HG02588 (cell line): ENCODE measurements at regions not wholly inside any gene's neighbourhood (a gene's known extent, or its start where the extent isn't known, plus 50 kb on each side); places are given as distances from the start of the nearest gene placed in this dataset.
"Not testable (repeated sequence)": the region's sequence is repeated elsewhere in the genome, so short reads cannot be mapped to it uniquely, and the experiment has no call there.

Experiments
- ATAC-seq: cut with Tn5 transposase; IDR thresholded peaks from one replicate; pipeline ENCODE4 v1.9.1; 2021; ENCODE audit warnings: mild to moderate bottlenecking, moderate library complexity; ENCODE audit not compliant: unreplicated experiment

- no peak for ATAC-seq
These were observed 65.6 kb upstream of the MAML3 start for GRCh38 chr4:140219567-140219966.

DNA sequence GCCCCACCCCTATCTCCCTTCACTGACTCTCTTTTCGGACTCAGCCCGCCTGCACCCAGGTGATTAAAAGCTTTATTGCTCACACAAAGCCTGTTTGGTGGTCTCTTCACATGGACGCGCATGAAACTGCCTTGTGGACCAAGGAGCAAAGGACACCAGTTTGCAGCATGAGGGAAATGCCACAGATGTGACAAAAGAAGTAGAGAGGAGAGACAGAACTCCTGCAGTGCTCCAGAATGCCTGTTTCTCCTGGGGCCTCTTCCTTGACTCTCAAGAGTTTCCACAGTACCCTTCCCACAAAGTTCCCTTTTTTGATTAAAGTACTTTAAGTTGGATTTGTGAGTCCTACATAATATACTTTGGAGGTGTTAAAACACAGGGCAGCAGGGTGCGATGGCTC, 65.1 kb upstream of the MAML3 start:
- not testable (repeated sequence) for ATAC-seq

DNA sequence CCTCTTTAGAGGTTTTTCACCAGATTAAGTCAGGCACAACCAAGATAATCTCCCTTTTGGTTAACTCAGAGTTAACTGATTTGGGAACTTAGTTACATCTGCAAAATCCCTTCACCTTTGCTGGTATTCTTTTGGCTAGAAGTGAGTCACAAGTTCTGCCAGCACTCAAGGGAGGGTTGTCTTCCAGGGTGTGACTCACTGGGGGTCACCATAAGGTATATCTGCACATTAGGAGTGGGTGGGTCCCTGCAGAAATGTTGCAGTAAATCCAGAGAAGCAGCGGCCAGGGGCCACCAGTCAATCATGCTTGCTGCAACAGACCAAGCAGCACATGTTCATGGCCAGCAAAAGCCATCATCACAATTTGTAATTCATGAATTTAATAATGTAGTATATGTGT, 59.8 kb upstream of the MAML3 start:
- no peak for ATAC-seq

- ATAC-seq, result no peak
These were observed 59.1 kb upstream of the MAML3 start for GRCh38 chr4:140213116-140213515.

- no peak for ATAC-seq
These were observed 58.7 kb upstream of the MAML3 start for GRCh38 chr4:140212646-140213045.

GRCh38 chr4:140212194-140212593, 58.2 kb upstream of the MAML3 start:
- ATAC-seq, result no peak

GRCh38 chr4:140211693-140212092, 57.7 kb upstream of the MAML3 start:
- no peak for ATAC-seq

DNA sequence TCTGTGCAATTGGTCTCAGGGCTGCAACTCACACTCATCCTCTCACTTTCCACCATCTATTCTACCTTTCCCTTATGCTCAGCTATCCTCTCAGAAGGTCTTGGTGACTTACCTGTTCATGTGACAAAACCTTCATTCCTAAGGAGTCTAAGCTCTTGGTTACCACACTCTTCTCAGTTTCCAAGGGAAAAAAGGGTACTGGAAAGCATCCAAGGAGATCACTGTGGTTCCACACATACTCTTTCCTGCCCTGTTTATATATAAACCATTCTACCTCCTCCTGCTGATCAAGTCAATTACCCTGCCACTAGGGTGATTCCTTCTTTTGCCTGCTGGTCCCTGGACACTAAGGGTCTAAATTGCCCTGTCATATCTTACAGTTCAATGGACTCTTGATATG, 57.2 kb upstream of the MAML3 start:
- ATAC-seq, result no peak

DNA sequence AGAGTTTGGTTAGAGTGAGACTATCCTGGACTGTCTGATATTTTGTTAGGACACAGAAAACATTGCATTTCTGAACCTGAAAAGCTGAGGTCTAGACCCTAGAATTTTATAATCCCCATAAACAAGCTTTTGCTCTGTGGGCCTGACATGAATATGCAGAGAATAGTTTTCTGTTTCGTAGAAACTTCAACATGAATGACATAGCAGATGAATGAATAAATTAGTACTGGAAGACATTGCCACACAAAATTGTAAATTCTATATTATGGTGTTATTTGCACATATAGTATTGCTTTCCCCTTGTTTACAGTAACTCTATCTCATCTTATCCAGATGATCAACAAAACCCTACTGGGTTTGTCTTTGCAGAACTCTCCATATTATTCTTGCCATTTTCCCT, 54.9 kb upstream of the MAML3 start:
- ATAC-seq, result no peak
